Activated naive CD8-positive, alpha-beta T cell treated with anti-CD3 and anti-CD28 coated beads, Interleukin-2, amount 10 ng/mL, durations not matched to agents 7 days and 5 days (primary cell): ENCODE measurements at regions not wholly inside any gene's neighbourhood (a gene's known extent, or its start where the extent isn't known, plus 50 kb on each side); places are given as distances from the start of the nearest gene placed in this dataset.

ENCODE experiments used
- ATAC-seq: fragments of 150-1000 bp; cut with Tn5 transposase; one replicate; pipeline ENCODE4 v1.10.0; 2021; ENCODE audit warnings: low read depth, moderate library complexity
- POLR2A ChIA-PET: fragments of 350-600 bp; sonication (Branson Sonifier 250); formaldehyde crosslinking; loops from one replicate; lab custom pipeline; 2021; ENCODE audit warnings: antibody characterized with exemption; lab: Charles Lee
- DNase-seq: peaks from one replicate; pipeline ENCODE4 v3.0.0; 2021
- H3K27ac Mint-ChIP-seq: one replicate; pipeline ENCODE4 v1.8.0; 2022; ENCODE audit warnings: mild to moderate bottlenecking, mixed read lengths
- H3K27me3 Mint-ChIP-seq: one replicate; pipeline ENCODE4 v1.8.0; 2022; ENCODE audit warnings: mild to moderate bottlenecking, moderate library complexity, mixed read lengths
- H3K36me3 Mint-ChIP-seq: one replicate; pipeline ENCODE4 v1.8.0; 2021; ENCODE audit warnings: mild to moderate bottlenecking, mixed read lengths
- H3K4me1 Mint-ChIP-seq: one replicate; pipeline ENCODE4 v1.8.0; 2021; ENCODE audit warnings: mixed read lengths
- H3K4me3 Mint-ChIP-seq: one replicate; pipeline ENCODE4 v1.8.0; 2022; ENCODE audit warnings: mild to moderate bottlenecking, moderate library complexity, mixed read lengths
- H3K9me3 Mint-ChIP-seq: one replicate; pipeline ENCODE4 v1.8.0; 2021; ENCODE audit warnings: mixed read lengths

GRCh38 chr17:74040291-74040690, 163.2 kb upstream of the RPL38 start:
- Mint-ChIP-seq H3K4me3 (no peak overlapping the region), H3K4me1 (peaks cover under 1% of the 10 kb centered on the region), H3K36me3 (no peaks in the 10 kb centered on the region), H3K27ac (no peak overlapping the region), H3K9me3 (no peaks in the 10 kb centered on the region), H3K27me3 (peaks cover 8% of the 10 kb centered on the region)
- no peak for DNase-seq
- ATAC-seq: no peak
- POLR2A ChIA-PET: no interaction called here

DNA sequence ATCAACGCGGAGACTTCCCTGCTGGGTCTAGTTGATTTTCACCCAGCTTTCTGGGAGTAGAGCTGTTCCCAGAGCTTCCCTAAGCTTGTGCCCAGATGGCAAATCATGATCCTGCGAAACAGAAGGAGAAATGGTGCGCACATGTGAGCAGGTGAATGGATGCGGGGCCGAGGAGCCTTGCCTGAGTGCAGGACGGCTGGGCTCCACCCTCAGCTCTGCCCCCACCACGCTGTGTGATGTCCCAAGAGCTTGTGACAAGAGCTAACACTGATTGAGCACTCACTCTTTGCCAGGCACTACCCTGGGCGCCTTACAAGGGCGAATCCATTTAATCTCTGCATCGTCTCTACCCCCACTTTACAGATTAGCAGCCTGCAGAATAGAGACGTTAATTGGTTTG, 162.7 kb upstream of the RPL38 start:
- Mint-ChIP-seq H3K9me3 (no peaks in the 10 kb centered on the region), H3K27ac (no peak overlapping the region), H3K27me3 (peaks cover 12% of the 10 kb centered on the region), H3K4me3 (no peak overlapping the region), H3K36me3 (no peaks in the 10 kb centered on the region), H3K4me1 (no peaks in the 10 kb centered on the region)
- ATAC-seq: no peak
- POLR2A ChIA-PET: no interaction called here
- no peak for DNase-seq

GRCh38 chr17:74041869-74042640, 161.4 kb upstream of the RPL38 start:
- Mint-ChIP-seq H3K9me3 (no peaks in the 10 kb centered on the region), H3K4me3 (no peak overlapping the region), H3K27me3 (peaks cover 7% of the 10 kb centered on the region), H3K36me3 (no peaks in the 10 kb centered on the region), H3K27ac (no peak overlapping the region), H3K4me1 (no peaks in the 10 kb centered on the region)
- ATAC-seq (no peak), DNase-seq (no peak)
- POLR2A ChIA-PET: no interaction called here

DNA sequence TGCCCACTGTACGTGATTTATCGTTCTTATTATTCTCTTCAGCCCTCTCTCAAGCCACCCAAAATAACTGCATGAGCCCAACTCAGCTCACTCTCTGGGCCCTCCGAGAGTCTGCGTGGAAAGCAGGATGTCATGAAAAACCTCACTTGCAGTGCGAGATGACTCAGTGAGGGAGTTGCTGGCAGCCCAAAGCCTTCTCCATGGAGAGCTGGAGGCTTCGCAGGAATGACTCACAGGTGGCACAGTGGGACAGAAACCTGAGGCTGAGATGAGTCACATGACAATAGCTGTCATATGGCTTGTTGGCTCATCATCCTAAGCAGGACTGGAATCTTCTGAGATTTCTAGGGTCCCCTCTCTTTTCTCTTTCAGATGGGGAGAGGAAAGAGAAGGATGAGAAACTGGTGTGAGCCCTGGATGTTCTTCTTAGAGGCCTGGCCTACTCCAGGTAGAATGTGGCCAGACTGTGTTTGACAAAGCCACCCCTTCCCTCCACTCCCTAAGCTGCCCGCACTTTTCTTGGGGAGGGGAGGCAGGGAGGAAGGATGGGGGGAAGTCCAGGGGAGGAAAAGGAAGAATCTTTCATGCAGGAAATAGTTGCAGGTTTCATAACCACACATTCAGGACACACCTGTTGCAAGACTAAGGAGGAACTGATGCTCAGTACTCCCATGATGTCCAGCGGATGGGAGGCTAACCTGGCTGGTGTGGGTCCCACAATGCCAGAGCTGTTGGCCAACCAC, 160.6 kb upstream of the RPL38 start:
- POLR2A ChIA-PET: no interaction called here
- no peaks in the 10 kb centered on the region for H3K9me3 Mint-ChIP-seq
- peaks cover 2% of the 10 kb centered on the region for H3K4me1 Mint-ChIP-seq
- no peak overlapping the region for H3K4me3 Mint-ChIP-seq
- DNase-seq (no peak), ATAC-seq (no peak)
- H3K27me3 Mint-ChIP-seq: peaks cover 7% of the 10 kb centered on the region
- H3K36me3 Mint-ChIP-seq: no peaks in the 10 kb centered on the region
- H3K27ac Mint-ChIP-seq: no peak overlapping the region

GRCh38 chr17:74043976-74044375, 159.5 kb upstream of the RPL38 start:
- no peak overlapping the region for H3K4me3 Mint-ChIP-seq
- H3K4me1 Mint-ChIP-seq: peaks cover 2% of the 10 kb centered on the region
- ATAC-seq (no peak), DNase-seq (no peak)
- POLR2A ChIA-PET: no interaction called here
- no peak overlapping the region for H3K27ac Mint-ChIP-seq
- peaks cover 10% of the 10 kb centered on the region for H3K27me3 Mint-ChIP-seq
- no peaks in the 10 kb centered on the region for H3K36me3 Mint-ChIP-seq
- no peaks in the 10 kb centered on the region for H3K9me3 Mint-ChIP-seq

DNA sequence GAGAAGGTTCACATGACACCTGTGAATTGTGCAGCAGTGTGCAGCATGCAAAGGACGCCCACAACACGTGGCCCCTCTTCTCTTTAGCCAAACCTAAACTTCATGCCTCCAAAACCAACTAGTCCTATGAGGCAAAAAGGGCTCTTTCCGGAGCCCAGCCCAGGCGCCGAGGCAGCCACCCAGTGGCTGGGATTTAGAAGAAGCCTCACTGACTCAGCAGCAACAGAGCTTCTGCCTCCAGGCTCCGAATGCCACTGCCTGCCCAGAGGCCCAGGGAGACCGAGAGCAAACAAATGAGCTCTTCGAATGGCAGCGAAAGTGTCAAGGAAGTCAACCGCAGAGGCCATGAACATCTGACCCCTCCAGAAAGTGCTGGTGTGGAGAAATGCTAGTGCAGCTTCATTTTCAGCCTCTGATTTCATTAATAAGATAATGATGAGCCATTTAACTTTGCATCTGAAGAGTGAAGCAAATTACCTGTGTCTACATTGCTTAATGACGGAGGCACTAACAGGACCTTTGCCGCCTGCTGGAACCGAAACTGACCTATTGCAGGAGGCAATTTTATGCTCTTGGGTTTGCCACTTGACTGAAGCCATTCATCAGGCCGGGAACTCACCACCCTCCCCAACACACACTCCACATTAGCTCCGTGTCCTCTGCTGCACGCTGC, 157.7 kb upstream of the RPL38 start:
- Mint-ChIP-seq H3K27ac (no peak overlapping the region), H3K4me3 (no peak overlapping the region), H3K36me3 (no peaks in the 10 kb centered on the region), H3K4me1 (peaks cover 2% of the 10 kb centered on the region), H3K27me3 (peaks cover 8% of the 10 kb centered on the region), H3K9me3 (no peaks in the 10 kb centered on the region)
- DNase-seq (no peak), ATAC-seq (no peak)
- POLR2A ChIA-PET: no interaction called here

DNA sequence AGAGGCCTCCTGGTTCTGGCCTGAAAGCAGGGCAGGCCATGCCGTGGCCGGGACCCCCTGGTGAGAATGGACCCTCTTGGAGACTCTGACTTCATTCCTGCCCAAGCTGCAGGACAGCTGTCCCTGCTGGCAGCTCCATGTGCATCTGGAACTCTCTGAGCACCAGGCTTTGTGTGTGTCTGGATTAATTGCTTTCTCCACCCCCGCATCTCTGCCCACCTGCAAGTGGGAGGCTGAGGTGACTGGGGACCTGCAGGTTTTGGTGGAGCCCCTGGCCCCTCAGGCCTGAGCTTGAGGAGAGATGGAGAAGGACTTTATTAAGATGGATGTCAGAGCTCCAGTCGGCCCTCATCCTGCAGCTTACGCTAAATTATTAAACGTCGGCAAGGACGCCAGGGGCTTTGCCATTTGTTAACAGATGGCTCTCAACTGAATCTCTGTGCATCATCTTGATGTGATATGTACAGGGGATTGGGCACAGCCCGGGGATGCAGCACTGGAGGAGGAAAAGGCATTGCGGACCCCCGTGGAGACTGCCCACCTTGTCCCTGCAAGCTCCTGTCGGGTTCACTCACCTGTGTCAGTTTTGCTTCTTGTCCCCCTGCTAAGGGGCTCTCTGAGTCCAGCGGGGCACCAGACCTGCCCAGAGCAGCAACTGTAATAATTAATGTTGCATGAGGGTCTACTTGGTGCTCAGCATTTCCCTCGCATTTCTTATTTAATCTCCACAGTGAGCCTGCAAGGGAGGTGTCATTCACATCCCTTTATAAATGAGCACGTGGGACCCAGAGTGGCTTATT, 154.1 kb upstream of the RPL38 start:
- Mint-ChIP-seq H3K4me3 (no peak overlapping the region), H3K9me3 (no peaks in the 10 kb centered on the region), H3K36me3 (no peaks in the 10 kb centered on the region), H3K27ac (no peak overlapping the region), H3K27me3 (peaks cover 17% of the 10 kb centered on the region), H3K4me1 (peaks cover 2% of the 10 kb centered on the region)
- ATAC-seq: no peak
- POLR2A ChIA-PET: no interaction called here
- DNase-seq: no peak

DNA sequence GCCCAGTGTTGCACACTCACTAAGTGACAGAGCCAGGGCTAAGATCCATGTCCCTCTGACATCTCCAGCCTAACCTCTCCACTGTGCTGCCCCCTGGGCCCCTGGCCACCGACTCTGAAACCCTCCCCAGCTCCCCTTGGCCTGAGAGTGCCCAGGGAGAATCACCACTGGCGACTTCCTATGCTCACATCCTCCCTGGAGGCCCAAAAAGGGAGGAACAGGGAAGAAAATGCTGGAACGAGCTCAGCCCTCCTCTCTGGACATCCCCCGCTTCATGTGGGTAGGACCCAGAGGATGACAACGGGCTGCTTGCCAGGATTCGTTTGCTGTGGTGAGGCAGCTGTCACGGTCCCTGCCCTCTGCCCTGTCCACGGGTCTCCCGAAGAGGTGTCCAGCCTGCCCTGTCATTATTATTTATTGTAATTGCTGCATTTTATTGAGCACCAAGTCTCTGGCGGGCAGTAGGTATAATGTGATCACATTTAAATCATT, 153.5 kb upstream of the RPL38 start:
- peaks cover 17% of the 10 kb centered on the region for H3K27me3 Mint-ChIP-seq
- H3K27ac Mint-ChIP-seq: no peak overlapping the region
- H3K36me3 Mint-ChIP-seq: no peaks in the 10 kb centered on the region
- DNase-seq: no peak
- H3K9me3 Mint-ChIP-seq: no peaks in the 10 kb centered on the region
- no peak for ATAC-seq
- POLR2A ChIA-PET: no interaction called here
- H3K4me1 Mint-ChIP-seq: peaks cover 2% of the 10 kb centered on the region
- no peak overlapping the region for H3K4me3 Mint-ChIP-seq

- POLR2A ChIA-PET: no interaction called here
- no peaks in the 10 kb centered on the region for H3K9me3 Mint-ChIP-seq
- H3K36me3 Mint-ChIP-seq: no peaks in the 10 kb centered on the region
- ATAC-seq (no peak), DNase-seq (no peak)
- no peak overlapping the region for H3K4me3 Mint-ChIP-seq
- H3K4me1 Mint-ChIP-seq: peaks cover 2% of the 10 kb centered on the region
- H3K27me3 Mint-ChIP-seq: peaks cover 15% of the 10 kb centered on the region
- H3K27ac Mint-ChIP-seq: no peak overlapping the region
Measured at GRCh38 chr17:74051348-74051747, 152.1 kb upstream of the RPL38 start.

- ATAC-seq: no peak
- Mint-ChIP-seq H3K4me3 (no peak overlapping the region), H3K4me1 (no peaks in the 10 kb centered on the region), H3K27me3 (peaks cover 18% of the 10 kb centered on the region), H3K9me3 (no peaks in the 10 kb centered on the region), H3K27ac (no peak overlapping the region), H3K36me3 (no peaks in the 10 kb centered on the region)
- POLR2A ChIA-PET: no interaction called here
- no peak for DNase-seq
Measured at GRCh38 chr17:74052993-74053711, 150.3 kb upstream of the RPL38 start.

DNA sequence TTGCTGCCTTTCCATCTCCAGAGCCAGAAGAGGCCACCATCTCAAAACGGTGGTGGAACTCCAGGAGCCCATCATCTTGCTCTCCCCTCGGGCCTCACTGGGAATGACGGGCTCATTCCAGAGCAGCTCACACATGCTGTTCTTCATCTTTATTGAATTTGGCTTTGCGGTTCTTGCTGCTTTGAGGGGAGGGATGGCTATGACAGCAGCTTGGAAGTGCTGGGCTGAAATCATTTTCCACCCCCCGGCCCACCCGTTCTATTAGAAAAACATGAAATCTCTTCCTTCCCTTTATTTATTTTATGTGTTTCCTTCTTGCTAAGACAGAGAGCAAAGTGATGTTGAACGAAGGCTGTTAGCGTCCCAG, 149.8 kb upstream of the RPL38 start:
- Mint-ChIP-seq H3K4me1 (no peaks in the 10 kb centered on the region), H3K36me3 (no peaks in the 10 kb centered on the region), H3K4me3 (no peak overlapping the region), H3K27me3 (peaks cover 19% of the 10 kb centered on the region), H3K9me3 (no peaks in the 10 kb centered on the region), H3K27ac (no peak overlapping the region)
- no peak for DNase-seq
- ATAC-seq: no peak
- POLR2A ChIA-PET: no interaction called here

GRCh38 chr17:74054249-74054648, 149.2 kb upstream of the RPL38 start:
- Mint-ChIP-seq H3K27ac (no peak overlapping the region), H3K4me1 (no peaks in the 10 kb centered on the region), H3K27me3 (peaks cover 22% of the 10 kb centered on the region), H3K4me3 (no peak overlapping the region), H3K36me3 (no peaks in the 10 kb centered on the region), H3K9me3 (no peaks in the 10 kb centered on the region)
- ATAC-seq (no peak), DNase-seq (no peak)
- POLR2A ChIA-PET: no interaction called here
